ENCODE measurements at regions not wholly inside any gene's neighbourhood (a gene's known extent, or its start where the extent isn't known, plus 50 kb on each side); places are given as distances from the start of the nearest gene placed in this dataset.

GRCh38 chr16:55209626-55210025 is 114.4 kb upstream of the IRX6 start:
- TF ChIP-seq CTCF (conservative IDR thresholded peaks at IDR 0.05; ENCODE audit: low read depth in 2 of 2), result no peak
- no peak for TF ChIP-seq EZH2 (IDR thresholded peaks at IDR 0.05; ENCODE audit: low read depth, unreplicated experiment)
- no peak for TF ChIP-seq JUNB (IDR thresholded peaks at IDR 0.05; ENCODE audit: unreplicated experiment)
- TF ChIP-seq ETS1 (IDR thresholded peaks at IDR 0.05), result no peak
- TF ChIP-seq REST (IDR thresholded peaks at IDR 0.05; ENCODE audit: unreplicated experiment), result no peak
